Activated CD8-positive, alpha-beta memory T cell treated with anti-CD3 and anti-CD28 coated beads, Interleukin-2, amount 50 U/mL, for 24 hours (primary cell): ENCODE measurements at regions not wholly inside any gene's neighbourhood (a gene's known extent, or its start where the extent isn't known, plus 50 kb on each side); places are given as distances from the start of the nearest gene placed in this dataset.

Experiments
- DNase-seq: peaks from one replicate; pipeline ENCODE4 v3.0.0-alpha.2; 2020; ENCODE audit errors: extremely low read depth

- DNase-seq: no peak
Measured at GRCh38 chr4:181982437-181982836, 260.8 kb upstream of the TENM3 start.

- DNase-seq: no peak
Measured at GRCh38 chr4:181982856-181983255, 260.3 kb upstream of the TENM3 start.

GRCh38 chr4:181987392-181987791 lies 255.8 kb upstream of the TENM3 start:
- DNase-seq: no peak

GRCh38 chr4:181989071-181989470 lies 254.1 kb upstream of the TENM3 start:
- no peak for DNase-seq

- DNase-seq: no peak
Measured at GRCh38 chr4:181991369-181992108, 251.7 kb upstream of the TENM3 start.

GRCh38 chr4:181998398-181999295 lies 244.6 kb upstream of the TENM3 start:
- no peak for DNase-seq

- DNase-seq: no peak
Measured at GRCh38 chr4:182000077-182000476, 243.1 kb upstream of the TENM3 start.

GRCh38 chr4:182010876-182011275 lies 232.3 kb upstream of the TENM3 start:
- no peak for DNase-seq

GRCh38 chr4:182014164-182014563 lies 229.0 kb upstream of the TENM3 start:
- DNase-seq: no peak

GRCh38 chr4:182015014-182015413 lies 228.2 kb upstream of the TENM3 start:
- no peak for DNase-seq

GRCh38 chr4:182015893-182016292 lies 227.3 kb upstream of the TENM3 start:
- no peak for DNase-seq

GRCh38 chr4:182017038-182017437 lies 226.2 kb upstream of the TENM3 start:
- DNase-seq: no peak

- DNase-seq: no peak
Measured at GRCh38 chr4:182018691-182019090, 224.5 kb upstream of the TENM3 start.

GRCh38 chr4:182019148-182019652 lies 224.0 kb upstream of the TENM3 start:
- DNase-seq: no peak

- no peak for DNase-seq
Measured at GRCh38 chr4:182022909-182023308, 220.3 kb upstream of the TENM3 start.

GRCh38 chr4:182023469-182023868 lies 219.7 kb upstream of the TENM3 start:
- no peak for DNase-seq

GRCh38 chr4:182042945-182043344 lies 200.3 kb upstream of the TENM3 start:
- DNase-seq: no peak

- DNase-seq: no peak
Measured at GRCh38 chr4:182048871-182049270, 194.3 kb upstream of the TENM3 start.

GRCh38 chr4:182056866-182057265 lies 186.3 kb upstream of the TENM3 start:
- DNase-seq: no peak

GRCh38 chr4:182062458-182062857 lies 180.7 kb upstream of the TENM3 start:
- no peak for DNase-seq

- DNase-seq: no peak
Measured at GRCh38 chr4:182062936-182063335, 180.3 kb upstream of the TENM3 start.

- DNase-seq: no peak
Measured at GRCh38 chr4:182063651-182064050, 179.6 kb upstream of the TENM3 start.

- no peak for DNase-seq
Measured at GRCh38 chr4:182065255-182065654, 177.9 kb upstream of the TENM3 start.
